GM19035 (cell line): ENCODE measurements at regions not wholly inside any gene's neighbourhood (a gene's known extent, or its start where the extent isn't known, plus 50 kb on each side); places are given as distances from the start of the nearest gene placed in this dataset.

Source experiments
- ATAC-seq: cut with Tn5 transposase; IDR thresholded peaks from one replicate; pipeline ENCODE4 v1.9.1; 2021; ENCODE audit not compliant: unreplicated experiment

DNA sequence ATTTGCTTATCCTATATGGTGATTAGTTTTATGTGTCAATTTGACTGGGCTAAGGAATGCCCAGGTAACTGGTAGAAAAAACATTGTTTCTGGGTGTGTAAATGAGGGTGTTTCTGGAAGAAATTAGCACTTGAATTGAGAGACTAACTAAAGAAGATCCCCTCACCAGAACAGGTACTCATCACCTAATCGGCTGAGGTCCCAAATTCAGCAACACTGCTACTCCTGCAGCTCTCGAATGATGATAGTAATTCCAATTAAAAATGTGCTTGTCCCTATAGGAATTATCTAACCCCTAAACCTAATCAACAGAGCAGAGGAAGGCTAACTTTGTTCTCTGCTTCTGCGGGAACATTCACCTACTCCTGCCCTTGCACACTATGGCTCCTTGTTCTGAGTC lies 464.5 kb upstream of the CHST9 start:
- no peak for ATAC-seq

DNA sequence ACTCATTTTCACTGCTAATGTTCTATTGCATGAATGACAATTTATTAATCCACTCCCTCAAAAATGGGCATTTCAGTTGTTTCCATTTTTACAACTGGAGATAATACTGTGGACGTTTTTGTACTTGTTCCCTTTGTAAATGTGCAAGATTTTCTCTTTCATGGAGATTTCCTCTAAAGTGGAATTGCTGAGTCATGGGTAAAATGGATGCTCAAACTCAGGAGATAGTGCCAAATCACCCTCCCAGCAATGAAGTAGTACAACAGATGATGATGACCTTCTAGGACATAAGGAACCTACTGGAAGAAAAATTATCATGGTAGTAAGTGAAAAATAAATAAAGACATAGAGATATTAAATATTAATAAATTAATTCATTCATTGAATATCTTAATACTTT lies 460.8 kb upstream of the CHST9 start:
- ATAC-seq = no peak

DNA sequence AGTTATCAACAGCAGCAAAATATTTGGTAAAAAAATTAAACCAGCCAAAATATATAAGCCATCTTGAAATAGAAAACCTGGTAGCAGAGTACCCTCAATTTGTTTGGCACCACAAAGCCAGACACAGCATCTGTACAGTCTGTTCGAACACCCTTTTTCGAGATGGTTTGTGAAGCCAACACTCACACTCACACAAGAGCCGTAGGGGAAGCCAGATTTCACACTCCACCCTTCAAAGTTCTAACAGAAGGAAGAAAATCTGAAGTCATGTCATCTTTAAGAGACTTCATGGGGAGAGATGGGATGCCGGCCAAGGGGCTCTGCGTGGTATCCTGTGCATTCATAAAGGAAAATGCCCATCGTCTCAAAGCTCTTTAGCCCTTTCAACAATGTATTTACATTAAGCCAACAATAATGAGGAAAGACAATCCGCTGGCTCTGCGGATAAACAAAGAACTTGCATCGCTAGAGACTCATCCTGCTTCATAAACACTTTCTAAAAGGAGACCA lies 451.5 kb upstream of the CHST9 start:
- ATAC-seq = no peak

- ATAC-seq = no peak
Observed at GRCh38 chr18:27632706-27633105, 447.6 kb upstream of the CHST9 start.

GRCh38 chr18:27627927-27628326 lies 442.8 kb upstream of the CHST9 start:
- ATAC-seq = no peak

DNA sequence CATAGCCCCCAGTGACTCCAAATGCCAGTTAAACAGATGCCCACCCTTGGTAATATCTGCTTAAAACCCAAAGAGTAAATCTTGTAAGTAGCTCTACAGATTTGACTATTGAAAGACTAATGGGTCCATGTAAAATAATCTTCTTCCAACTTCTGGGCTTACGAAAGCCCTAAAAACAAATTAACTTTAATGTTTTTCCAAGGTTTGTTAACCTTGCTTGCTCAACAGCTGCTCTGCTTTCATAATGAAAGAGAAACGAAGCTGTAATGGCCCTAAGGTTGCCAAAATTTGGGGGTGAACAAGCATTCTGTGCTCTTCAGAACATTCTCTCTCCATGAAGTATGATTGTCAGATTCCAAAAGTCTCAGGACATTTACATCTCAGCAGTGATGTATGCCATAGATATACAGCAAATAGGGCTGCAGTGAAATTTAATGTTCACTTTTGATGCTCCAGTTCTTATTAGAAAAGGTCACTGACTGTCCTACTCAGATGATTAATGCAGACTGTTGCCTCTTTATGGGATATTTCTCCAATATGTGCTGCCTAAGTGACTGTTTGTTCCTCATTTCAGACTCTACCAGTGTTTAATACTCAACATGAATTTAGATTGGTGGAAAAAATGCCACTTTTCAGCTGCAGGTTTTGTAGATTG lies 436.3 kb upstream of the CHST9 start:
- no peak for ATAC-seq

- ATAC-seq = no peak
Observed at GRCh38 chr18:27619906-27620305, 434.8 kb upstream of the CHST9 start.

- ATAC-seq = no peak
Observed at GRCh38 chr18:27619090-27619772, 434.1 kb upstream of the CHST9 start.

- ATAC-seq = no peak
Observed at GRCh38 chr18:27616324-27616723, 431.2 kb upstream of the CHST9 start.

- ATAC-seq = no peak
Observed at GRCh38 chr18:27614951-27615844, 430.1 kb upstream of the CHST9 start.

- ATAC-seq = no peak
Observed at GRCh38 chr18:27609221-27609620, 424.1 kb upstream of the CHST9 start.

GRCh38 chr18:27608742-27609141 lies 423.6 kb upstream of the CHST9 start:
- no peak for ATAC-seq

DNA sequence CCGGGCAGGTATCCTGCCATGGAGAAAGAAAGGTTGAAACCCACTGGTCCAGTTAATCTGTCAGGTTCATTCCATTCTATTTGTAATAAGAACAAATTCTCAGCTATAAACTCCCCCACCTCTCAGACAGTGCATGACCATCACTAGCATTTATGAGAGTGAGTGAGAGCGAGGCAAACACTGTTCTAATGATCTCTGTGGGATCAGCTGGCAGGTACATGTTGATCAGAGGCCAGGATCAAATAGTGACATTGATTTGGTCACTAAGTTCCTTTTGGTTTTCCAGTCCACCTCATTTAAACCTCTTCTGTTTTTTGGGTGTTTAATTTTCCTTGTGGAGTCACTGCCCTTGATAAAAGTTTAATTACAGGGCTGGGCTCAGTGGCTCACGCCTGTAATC lies 423.1 kb upstream of the CHST9 start:
- ATAC-seq = no peak

DNA sequence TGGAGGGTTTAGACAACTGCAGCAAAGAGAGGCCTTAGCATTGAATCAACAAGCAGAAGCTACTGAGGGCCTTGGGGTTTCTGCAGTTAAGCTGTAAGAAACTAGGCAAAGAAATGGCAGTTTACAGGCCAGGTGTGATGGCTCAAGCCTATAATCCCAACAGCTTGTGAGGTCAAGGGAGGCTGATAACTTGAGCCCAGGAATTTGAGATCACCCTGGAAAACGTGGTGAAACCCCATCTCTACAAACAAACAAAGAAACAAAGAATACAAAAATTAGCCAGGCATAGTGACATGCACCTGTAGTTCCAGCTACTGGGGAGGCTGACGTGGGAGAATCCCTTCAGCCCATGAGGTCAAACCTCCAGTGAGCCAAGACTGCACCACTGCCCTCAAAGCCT lies 421.6 kb upstream of the CHST9 start:
- no peak for ATAC-seq

- ATAC-seq = peak; percentile 83
Observed at GRCh38 chr18:27605107-27605834, 420.2 kb upstream of the CHST9 start.

DNA sequence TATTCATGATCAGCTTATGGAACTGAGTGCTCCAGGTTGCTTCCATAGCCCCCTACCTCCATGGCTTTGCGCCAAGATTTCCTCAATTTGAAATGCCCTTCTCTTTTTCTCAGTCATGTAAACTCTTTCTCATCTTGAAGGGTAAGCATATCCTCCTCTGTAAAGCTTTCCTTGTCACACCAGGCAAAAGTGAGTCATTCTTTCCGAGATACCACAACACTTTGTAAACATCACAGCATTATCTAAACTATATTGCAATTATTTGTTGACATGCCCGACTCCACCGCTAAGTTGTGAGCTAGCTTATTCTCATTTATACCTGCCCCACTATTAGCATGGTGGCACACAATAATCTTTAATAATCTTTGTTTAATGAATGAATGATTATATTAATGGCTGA lies 419.5 kb upstream of the CHST9 start:
- no peak for ATAC-seq

DNA sequence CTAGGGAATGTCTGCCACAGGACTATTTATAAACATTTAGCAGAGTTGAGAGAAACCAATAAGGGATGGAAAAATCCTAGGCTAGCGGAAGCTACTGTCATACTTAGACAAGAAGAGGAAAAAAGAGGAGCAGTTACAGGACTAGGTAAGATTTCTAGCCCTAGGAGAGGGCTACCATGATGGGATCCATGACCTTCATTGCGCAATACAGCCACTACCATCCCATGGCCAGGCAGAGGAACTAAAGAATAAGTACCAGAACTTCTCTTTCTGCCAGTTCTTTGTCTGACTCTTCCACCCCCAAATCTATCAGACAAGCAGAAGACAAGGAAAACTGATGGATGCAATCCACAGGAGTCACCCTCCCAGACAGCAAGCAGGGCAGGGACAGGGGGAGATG lies 417.0 kb upstream of the CHST9 start:
- no peak for ATAC-seq

DNA sequence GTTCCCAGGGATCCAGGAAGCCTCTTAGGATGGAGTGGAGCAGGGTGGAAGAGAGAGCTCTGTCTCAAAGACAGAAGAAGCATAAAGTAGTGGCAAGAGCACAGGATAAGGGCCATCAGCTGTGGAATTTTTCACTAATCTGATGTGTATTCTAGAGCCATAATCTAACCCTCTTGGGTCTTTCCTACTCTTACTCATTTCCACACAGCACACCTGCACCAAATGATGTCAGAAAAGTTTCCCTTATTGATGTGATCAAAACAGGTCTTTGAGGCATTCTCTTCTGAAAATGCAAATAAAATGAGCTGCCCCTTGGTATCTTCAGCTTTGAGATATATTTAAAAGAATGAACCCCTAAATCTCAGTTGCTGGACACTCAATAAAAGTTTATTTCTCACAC lies 415.1 kb upstream of the CHST9 start:
- ATAC-seq = no peak

DNA sequence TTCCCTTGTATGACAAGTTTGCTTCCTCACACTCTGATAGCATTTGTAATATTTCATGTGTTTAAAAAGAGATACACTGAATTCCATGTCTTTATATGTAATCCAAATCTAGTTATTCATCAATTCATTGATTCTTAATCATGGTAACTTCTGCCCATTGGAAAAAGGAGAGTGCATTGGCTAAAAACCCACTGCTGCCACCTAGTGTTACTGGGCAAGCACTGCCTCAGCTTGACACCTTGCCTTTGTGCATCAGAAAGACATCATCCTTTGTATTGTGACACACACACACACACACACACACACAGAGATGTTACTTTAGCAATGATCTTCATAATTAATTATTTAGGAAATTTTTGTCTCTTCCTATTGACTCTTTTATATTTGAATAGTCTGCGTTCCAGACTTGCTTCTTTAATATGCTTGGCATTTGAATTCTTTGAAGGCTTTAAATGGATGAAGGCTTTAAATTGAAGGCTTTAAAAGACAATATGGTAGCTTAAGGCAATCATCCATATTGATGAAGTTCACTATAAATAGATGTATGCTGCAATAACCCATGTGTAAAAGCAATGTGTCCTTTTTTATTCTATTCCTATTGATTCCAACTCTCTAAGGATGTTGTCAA lies 414.2 kb upstream of the CHST9 start:
- peak; percentile 89 for ATAC-seq

DNA sequence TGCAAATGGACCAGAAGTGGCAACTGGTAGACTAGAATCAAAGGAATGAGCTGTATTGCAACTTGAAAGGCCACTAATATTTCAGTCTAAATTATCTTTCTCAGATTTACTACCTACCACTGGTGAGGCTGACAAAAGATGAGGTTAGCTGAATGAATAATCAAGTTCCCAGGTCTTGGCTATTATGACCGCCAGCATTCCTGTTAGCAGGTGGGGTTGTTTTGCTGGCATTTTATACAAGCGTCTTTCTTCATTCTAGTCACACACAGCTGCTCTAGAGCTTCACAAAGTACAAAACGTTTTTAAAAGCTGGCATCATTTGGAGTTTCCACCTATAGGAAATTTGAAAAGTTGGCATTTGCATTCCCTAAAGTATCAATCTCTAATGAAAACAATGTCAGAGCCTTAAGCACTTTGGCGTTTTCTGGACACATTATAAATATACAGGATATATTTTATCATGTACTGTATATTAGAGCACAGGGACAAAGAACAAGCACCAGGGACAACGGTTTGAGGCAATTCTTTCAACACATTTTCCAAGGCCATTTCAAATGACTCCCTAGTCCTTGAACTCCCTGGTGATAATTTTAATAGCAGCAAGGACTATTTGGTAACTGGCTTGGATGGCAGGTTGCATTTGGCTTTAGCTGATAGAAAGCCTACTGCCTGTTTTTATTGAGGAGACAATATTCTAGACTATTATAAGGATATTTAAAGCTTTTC lies 410.2 kb upstream of the CHST9 start:
- no peak for ATAC-seq
